HG02884 (cell line): ENCODE measurements at regions not wholly inside any gene's neighbourhood (a gene's known extent, or its start where the extent isn't known, plus 50 kb on each side); places are given as distances from the start of the nearest gene placed in this dataset.

Experiments used
- ATAC-seq: cut with Tn5 transposase; IDR thresholded peaks from one replicate; pipeline ENCODE4 v1.9.1; 2021; ENCODE audit warnings: mild to moderate bottlenecking, moderate library complexity; ENCODE audit not compliant: unreplicated experiment

DNA sequence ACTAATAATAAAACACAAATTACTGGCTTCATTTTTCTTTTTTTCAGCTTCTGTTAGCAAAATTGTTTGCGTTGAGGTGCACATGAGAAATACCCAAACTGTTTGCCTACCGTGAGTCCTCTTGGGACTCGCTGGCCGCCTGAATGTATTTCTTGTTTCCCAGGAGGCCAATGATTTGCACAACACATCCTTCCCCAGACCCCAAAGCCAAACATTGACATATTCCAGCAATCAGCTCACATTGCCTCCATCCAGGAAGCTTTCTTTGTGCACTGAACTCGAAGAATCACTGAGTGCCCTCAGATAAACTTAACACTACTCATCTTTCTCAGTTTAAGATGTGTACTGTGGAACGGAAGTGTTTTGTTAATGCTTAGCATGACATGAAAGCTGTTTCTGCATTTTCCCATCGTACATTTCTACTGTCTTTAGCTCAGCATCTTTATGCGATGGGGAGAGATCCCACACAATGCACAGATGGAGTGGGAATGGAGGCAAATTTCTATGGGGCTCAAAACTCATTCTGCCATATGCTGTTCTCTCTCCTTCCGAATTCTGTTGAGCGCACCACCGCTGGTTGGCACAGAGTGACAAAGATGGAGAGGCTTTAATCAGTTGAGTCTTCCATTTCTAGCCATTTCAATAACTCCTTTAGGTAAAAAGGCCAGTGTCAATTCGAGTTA, 399.5 kb downstream of the RFC3 start:
- no peak for ATAC-seq

DNA sequence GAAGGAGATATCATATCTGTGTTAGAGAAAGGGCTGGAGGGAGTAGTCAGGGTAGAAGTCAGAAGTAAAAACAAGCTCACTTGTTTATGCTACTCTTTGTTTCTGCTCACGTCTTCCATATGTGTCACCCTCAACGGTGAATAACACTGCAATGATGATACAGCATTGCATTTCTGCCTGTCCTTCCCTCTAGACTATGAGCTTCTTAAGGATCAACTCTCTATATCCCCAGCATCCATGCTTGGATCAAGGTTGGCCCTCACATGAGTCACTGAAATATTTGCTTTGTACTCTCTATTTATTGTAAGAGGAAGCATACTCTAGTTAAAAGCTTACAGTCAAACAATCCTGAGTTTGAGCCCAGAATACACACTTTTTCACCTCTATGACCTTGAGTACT, 406.0 kb downstream of the RFC3 start:
- ATAC-seq, result no peak

DNA sequence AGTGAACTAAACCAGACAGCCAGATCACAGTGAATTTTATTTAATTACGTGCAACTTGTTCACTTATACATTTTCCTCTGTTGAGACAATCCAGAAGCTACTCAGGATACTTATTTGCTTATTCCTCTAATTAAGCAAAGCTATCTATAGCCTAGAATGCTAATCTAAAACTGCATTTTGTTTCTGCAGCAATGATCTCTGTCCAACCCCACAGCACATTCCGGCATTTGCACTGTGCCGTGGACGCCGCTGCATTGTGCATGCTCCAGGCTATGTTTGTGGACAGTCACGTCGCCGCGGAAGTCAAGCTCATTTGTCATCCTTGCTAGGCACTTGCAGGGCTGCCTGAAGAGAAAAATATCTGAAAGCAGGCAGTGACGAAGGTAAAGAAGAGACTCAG, 406.9 kb downstream of the RFC3 start:
- ATAC-seq, result no peak

DNA sequence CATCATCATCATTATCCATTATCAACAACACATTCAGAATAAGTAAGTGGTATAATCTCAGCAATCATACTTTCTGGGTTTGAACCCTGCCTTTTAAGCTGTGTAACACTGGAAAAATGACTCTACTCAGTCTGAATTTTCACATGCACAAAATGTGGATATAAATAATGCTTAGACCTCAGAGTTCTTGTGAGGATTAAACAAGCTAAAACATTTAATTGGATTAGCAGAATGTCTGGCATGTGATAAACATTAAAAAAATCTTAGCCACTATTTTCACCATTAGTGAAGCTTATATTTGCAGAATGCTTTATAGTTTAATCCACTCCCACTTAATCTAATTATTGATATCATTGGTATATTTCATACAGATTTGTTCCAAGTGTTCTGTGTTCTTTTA, 412.3 kb downstream of the RFC3 start:
- no peak for ATAC-seq

DNA sequence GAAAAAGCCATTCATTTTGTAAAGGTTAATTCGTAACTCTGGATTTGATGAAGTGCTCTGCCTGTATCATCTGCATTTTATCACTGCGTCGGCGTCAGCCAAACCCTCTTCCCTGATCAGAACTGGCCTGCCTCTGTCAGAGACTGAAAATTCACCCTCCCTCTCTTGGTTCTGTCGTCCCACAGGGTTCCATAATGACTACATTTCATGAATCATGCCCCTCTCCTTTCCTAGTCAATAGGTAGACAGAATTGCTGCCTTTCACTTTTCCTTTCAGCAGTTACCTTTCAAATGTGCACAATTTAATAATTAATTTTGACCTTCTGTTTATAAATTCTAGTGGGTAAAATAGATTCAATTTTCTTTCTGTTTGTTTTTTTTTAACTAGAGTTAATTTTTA, 423.4 kb downstream of the RFC3 start:
- no peak for ATAC-seq

DNA sequence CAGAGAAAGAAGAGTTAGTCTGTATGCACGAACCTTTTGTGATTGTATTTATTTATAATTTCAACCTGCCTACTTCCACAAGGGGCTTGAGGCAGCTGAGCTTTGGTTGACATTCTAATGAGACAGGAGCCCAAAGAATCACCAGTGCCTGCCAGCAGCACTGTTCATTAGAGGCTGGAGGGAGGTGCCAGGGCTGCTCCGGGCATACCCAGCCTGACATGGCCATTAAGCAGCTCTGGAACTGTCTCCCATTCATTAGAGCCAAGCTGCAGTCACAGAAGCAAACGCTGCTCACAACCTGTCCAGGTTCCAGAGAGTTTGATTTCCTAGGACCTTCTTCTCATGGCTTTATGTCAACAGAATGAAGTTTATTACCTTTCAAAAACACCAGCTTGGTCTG, 425.5 kb downstream of the RFC3 start:
- ATAC-seq, result no peak

DNA sequence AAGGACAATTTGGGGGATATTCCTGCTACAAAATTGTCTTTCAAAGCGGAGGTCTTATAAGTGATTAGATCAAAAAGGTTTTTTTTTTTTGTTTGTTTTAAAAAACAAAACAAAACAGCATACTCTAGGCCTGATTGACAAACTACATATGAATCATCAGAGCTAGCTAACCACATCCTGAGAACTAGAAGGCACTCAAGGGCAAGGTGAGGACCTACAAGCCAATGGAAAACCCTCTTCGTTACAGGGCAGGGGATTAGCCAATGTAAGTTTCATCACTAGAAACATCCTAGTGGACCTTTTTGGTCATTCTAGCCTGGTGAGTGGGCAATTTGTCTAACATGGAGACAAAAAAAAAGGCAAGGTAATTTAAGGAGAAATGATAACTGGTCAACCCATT, 428.6 kb downstream of the RFC3 start:
- no peak for ATAC-seq

DNA sequence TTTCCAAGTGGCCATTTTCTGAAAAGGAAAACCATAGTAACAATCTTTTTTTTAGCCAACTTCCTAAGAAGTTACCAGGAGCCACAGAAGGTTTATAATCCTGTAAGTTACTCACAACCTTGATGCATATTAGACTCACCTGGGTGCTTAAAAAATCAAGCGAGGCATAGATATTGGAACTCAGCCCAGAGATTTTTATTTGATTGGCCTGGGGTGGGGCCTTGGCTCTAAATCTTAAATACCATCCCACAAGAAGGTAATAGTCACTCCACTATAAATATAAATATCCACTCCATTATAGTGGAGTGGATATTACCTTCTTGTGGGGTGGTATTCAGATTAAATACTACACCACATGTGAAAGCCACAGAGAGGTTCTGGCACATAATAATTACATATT, 429.6 kb downstream of the RFC3 start:
- no peak for ATAC-seq

DNA sequence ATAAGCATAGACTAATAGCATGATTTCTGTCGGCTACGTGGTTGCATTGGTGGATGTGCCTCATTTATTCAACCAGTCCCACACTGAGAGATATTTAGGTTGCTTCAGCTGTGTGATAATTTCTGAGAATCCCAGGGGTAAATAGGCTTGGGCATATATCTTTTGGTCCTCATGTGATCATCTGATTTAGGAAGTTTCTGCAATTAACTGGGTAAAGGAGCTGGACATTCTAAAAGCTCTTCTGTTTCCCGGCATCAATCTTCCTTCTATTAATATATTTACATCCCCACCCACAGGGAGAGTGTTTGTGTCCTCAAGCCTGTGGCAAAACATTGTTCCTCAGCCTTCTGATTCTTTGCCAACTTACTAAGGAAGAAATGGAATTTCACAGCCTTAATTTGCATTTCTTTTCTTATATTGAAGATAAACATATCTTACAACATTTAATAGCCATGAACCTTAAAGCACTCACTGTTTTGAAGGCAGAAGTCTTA, 431.6 kb downstream of the RFC3 start:
- no peak for ATAC-seq

DNA sequence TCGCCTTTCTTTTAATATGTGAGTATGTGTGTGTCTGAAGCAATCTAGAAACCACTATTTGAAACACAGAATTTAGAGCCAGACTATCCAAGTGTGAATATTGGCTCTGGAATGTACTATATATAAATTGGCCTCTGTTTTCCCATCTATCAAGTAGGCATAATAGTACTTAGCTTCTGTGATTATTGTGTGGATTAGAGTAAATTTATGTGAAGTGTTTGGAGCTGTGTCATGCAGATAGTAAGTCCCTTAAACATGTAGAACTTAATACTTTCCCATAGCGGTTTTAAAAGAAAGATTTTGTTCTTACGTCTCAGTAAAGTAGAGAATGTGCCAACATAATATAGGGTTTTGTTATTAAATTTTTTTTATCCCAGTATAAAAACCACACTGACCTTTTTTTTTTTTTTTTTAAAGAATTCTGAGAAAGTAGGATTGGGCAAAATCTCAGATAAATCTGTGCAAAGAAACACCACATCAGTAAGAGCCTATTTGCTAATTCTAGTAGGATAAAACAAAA, 432.3 kb downstream of the RFC3 start:
- ATAC-seq, result no peak

DNA sequence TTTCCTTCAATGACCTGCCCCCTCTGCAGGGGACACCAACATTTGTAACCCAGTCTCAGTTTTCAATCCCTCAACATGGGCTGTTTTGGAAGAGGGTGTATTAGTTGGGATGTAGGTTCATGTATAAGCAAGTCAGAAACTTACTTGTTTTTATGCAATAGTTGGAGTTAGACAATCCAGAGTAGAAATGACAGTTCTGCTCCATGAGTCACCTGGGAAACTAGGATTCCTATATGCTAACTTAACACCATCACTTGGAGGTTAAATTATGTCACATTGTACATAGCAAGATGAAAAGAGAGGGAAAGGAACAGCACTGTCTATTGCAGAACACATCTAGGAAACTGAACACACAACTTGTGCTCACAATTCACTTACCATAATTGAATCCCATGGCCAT, 436.4 kb downstream of the RFC3 start:
- no peak for ATAC-seq

DNA sequence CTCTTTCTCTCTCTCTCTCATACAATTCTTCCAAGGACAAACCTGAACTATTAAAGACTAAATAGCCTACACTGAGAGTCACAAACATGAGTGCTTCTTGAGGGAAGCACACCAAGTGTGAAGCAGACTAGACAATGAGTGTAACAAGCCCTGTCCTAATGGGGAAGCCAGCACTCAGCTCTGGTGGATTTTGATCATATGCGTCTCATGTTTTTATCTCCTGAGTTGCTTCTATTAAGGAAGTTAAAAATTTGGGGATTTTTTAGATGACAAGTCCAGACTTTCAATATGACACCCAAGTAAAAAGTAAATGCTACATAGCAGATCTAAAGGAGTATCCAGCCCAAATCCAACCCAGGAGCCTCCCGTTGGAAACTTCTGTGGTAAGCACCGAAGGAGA, 437.8 kb downstream of the RFC3 start:
- ATAC-seq, result no peak

DNA sequence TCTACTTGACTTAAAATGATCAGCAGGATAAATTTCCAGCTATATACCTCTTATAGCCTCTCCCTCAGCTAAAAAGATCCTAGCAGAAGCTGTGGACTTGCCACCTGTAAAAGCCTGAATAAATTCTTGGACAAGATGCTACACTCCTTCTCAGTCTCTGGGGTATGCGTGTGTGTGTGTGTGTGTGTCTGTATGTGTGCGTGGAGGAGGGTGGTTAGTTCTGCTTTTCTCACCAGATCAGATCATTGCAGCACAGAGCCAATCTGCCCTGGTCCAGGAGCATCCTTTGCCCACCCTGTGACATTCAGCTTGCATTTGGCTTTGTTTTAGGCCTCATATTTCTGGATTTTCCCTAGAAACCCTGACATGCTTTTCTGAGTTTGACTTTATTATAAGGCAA, 438.3 kb downstream of the RFC3 start:
- ATAC-seq, result no peak

DNA sequence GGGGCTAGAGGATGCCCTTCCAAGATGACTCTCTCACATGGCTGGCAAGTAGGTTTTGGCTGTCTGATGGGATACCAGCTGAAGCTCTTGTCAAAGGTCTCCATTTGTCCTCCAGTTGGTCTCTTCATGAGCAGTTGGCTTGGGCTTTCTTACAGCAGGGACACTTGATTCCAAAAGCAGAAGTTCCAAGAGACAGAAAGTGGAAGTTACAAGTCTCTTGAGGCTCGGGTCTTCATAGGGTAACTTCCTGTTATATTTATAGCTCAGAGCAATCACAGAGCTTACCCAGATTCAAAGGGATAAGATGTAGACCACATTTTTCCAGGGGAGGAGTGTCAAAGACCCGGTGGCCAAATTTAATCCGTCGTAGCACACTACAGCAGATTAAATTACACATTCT, 440.0 kb downstream of the RFC3 start:
- no peak for ATAC-seq

DNA sequence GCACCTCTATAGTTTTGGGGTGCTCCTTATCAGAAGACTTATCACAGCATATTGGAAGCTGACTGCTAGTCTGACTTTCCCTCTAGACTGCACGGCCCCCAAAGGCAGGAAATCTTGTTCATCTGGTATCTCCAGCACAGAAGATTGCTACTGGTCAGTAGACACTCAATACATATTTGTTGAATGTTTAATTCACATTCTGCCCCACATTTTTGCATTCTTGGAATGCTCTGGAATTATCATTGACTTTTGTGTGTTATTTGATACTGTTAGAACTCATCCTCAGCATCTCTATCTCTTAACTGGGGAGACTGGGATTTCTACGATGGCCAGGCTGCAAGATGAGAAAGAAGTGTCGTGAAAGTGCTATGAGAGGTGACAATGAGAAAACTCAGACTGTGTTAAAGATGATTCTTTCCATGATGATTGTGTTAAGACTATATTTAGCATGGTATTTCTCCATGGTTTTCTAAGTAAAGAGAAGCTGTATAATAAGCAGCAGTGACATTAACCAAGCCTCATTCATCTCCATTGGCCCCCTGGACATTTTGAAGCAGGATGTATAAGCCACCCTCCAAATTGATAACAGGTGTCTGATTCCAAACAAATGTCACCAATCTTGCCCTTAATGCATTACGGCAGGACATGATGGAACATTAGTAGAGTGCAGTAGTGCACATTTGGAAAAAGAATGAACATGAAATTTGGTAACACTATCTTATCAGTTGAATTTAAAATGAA, 440.9 kb downstream of the RFC3 start:
- no peak for ATAC-seq

DNA sequence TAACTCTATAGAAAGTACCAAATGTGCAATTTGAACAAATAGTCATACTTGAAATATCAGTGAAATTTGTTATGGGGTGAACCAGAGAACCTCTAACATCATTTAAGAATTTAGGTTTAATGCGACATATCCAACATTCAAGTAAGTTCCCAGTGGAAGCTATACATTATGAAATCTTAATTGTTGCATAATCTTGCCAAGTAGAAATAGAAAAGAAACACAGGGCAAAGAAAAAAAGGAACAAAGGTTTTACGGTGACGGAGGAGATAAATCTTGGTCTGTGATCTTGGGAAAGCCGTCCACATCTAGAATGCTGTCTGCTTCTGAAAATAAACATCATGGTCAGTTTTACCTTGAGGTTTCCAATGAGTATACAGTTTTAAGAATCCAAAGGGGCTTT, 445.7 kb downstream of the RFC3 start:
- ATAC-seq, result no peak

DNA sequence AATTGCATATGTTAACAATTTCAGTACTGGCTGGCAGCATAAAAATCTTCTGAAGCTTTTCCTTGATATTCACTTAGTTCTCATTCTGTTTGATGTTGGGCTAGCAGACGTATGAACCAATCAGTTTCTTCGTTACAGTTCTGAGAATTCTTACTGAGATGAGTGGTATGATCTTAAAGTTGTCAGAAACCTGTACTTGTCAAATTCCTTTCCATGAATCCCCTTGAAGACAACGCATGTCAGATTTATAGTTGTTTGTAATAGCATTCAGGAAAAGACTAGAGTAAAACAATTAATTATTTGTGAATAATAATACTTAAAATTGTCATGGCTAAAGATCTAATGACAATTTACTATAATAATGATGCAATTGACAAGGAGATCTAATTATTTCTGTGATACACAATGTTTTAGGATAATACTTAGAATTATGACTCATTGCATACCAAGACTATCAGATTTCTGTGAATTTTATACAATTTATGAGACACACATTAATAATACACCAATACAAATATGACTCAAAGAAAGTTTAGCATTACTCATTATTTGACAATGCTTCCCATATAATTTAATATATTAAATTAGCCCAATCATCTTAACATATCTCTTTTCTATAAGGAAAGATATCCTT, 447.2 kb downstream of the RFC3 start:
- ATAC-seq, result no peak

DNA sequence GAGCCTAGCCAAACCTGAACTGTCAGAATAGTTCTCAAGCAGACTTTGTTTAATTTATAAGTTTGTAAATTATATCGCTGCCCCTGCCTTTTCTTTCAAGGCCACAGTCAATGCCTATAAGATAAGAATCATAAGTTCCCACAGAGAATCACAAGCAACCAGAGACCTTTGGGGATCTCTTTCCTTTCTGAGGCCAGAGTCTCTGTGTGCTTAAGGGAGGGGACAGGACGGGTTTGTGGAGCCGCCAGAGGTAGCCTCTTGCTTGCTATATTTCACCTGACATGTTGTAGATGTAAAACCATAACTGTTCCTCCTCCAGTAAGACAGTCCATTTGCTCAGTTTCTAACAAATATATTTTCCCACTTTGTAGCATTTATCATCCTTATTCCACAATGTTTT, 458.8 kb downstream of the RFC3 start:
- no peak for ATAC-seq

DNA sequence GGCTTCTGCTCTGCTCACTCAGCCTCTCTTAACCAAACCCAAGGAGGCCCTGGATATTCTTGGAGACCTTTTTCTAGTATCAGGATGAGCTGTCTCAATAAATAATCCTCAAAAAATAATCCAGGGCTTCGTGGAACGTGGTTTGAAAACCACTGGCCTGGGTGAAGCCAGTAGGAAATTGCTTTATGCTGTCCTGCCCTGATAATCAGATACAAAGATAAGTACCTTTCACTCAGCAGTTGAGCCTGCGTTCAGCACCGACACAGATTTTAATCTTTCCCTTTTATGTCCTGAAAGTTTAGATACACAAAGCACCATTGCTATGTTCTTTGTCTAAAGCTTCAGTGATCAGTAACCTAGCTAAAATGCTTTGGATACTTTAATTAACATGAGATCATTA, 460.0 kb downstream of the RFC3 start:
- ATAC-seq, result no peak

DNA sequence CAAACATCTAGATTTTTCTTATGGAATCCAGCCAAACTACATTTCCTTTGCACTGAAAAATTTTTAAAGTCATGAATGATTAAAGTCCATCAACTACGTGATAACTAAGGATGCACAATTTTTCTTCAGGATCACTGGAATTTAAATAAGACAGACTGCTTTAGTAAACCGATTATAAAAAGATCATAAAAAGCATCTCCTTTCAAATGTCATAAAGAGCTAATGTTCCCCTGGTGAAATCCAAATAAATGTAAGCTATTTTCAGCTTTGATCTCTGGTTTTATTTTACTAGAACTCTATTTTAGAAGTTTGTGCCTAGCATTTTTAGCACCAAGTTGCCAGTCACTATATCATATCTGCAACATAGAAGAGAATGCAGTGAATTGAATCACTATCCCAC, 460.8 kb downstream of the RFC3 start:
- no peak for ATAC-seq

DNA sequence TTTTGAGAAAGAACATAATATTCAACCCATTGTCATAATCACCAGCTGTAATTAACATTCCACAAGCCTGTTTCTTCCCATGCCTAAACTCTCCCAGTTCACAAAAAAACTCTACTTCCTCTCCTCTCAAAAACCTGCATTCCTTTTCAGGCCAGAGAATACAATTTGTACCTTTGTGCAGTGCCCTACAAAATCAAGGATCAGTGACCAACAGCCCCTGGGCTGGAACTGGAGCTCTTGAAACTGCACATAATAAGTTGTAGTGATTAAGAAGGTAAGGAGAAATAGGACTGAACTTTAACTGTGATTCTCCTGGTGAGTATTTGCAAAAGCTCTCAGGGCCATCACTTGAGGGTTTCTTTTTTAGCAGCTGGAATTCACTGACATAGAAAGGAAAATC, 472.7 kb downstream of the RFC3 start:
- ATAC-seq, result no peak
